Endothelial cell of umbilical vein (primary cell): ENCODE measurements at regions not wholly inside any gene's neighbourhood (a gene's known extent, or its start where the extent isn't known, plus 50 kb on each side); places are given as distances from the start of the nearest gene placed in this dataset.

ENCODE experiments used
- BruUV-seq: library from RNA; stranded (reverse); fragments of 400-500 nt; replicated peaks from 2 replicates; lab custom pipeline; 2021; lab: Mats Ljungman, UMichigan
- CTCF ChIA-PET: fragments of 300-600, 350-600 bp; sonication (Branson Sonifier 250); formaldehyde crosslinking; loops from one replicate; lab custom pipeline; 2021; ENCODE audit warnings: antibody characterized with exemption, inconsistent platforms; lab: Charles Lee
- POLR2A ChIA-PET: fragments of 300-600, 350-600 bp; sonication (Branson Sonifier 250); formaldehyde crosslinking; loops from one replicate; lab custom pipeline; 2021; ENCODE audit warnings: antibody characterized with exemption, inconsistent platforms; lab: Charles Lee
- DNase-seq: peaks from one replicate; pipeline ENCODE4 v3.0.0-alpha.2; 2011; ENCODE audit warnings: low read depth, low spot score
- FAIRE-seq: peaks from 2 replicates; lab custom pipeline; 2011; peaks lifted over from hg19 to GRCh38; lab: Jason Lieb, UNC
- H2AFZ ChIP-seq: 2 replicates; pipeline ENCODE4 v1.6.0; 2012; ENCODE audit warnings: low read depth, low read length, control low read depth, inconsistent platforms
- H3K27ac ChIP-seq: 2 replicates; pipeline ENCODE4 v1.5.1; 2011; ENCODE audit warnings: low read depth, mild to moderate bottlenecking, control low read depth, low read length, moderate library complexity; ENCODE audit not compliant: insufficient read depth
- H3K27me3 ChIP-seq, 2 experiments: 2 replicates each; pipeline versions ENCODE4 v1.6.0 to v1.6.1; 2011; ENCODE audit warnings: low read length in 2 of 2, mixed read lengths in 1 of 2; ENCODE audit not compliant: control insufficient read depth in 2 of 2, insufficient read depth in 2 of 2
- H3K36me3 ChIP-seq, 2 experiments: 2 replicates in 1 of 2; 3 replicates in 1 of 2; pipeline ENCODE4 v1.5.1; 2011; ENCODE audit warnings: low read length in 2 of 2, mild to moderate bottlenecking in 1 of 2, moderate library complexity in 1 of 2; ENCODE audit not compliant: control insufficient read depth in 2 of 2, insufficient read depth in 2 of 2; ENCODE audit errors: extremely low read depth in 1 of 2
- H3K4me1 ChIP-seq: 3 replicates; pipeline ENCODE4 v1.5.1; 2011; ENCODE audit warnings: mild to moderate bottlenecking, low read length; ENCODE audit not compliant: control insufficient read depth, insufficient read depth; ENCODE audit errors: extremely low read depth
- H3K4me2 ChIP-seq: 2 replicates; pipeline ENCODE4 v1.6.1; 2011; ENCODE audit warnings: low read length, control low read depth, mixed read lengths; ENCODE audit not compliant: insufficient read depth
- H3K4me3 ChIP-seq, 3 experiments: fragments of 200-600 bp in 1 of 3; sonication (generic), shearing (Covaris generic) in 1 of 3; replicated peaks in 1 of 3; 2 replicates each; pipeline ENCODE4 v1.5.1; 2011 to 2016; ENCODE audit warnings: control low read depth in 3 of 3, low read length in 3 of 3, mild to moderate bottlenecking in 2 of 3, inconsistent platforms in 1 of 3, low read depth in 1 of 3, moderate library complexity in 1 of 3; ENCODE audit not compliant: insufficient read depth in 1 of 3
- H3K79me2 ChIP-seq: 2 replicates; pipeline ENCODE4 v1.6.0; 2012; ENCODE audit warnings: low read length, inconsistent platforms; ENCODE audit not compliant: control insufficient read depth, insufficient read depth
- H3K9ac ChIP-seq: replicated peaks from 2 replicates; pipeline ENCODE3; 2011; ENCODE audit warnings: low read length, control low read depth; ENCODE audit not compliant: insufficient read depth; ENCODE audit errors: extremely low read depth
- H3K9me1 ChIP-seq: replicated peaks from 3 replicates; pipeline ENCODE4 v1.6.0; 2011; ENCODE audit warnings: mild to moderate bottlenecking, low read length; ENCODE audit not compliant: control insufficient read depth, insufficient read depth; ENCODE audit errors: extremely low read depth
- H3K9me3 ChIP-seq: replicated peaks from 2 replicates; pipeline ENCODE4 v1.5.1; 2012; ENCODE audit warnings: low read length, inconsistent platforms; ENCODE audit not compliant: control insufficient read depth, insufficient read depth
- H4K20me1 ChIP-seq: replicated peaks from 2 replicates; pipeline ENCODE3; 2011; ENCODE audit warnings: mild to moderate bottlenecking, low read length; ENCODE audit not compliant: control insufficient read depth, insufficient read depth; ENCODE audit errors: extremely low read depth
- EZH2 ChIP-seq: IDR thresholded peaks from 2 replicates; pipeline ENCODE4 v1.6.1; 2012; ENCODE audit warnings: borderline replicate concordance, low read depth, mild to moderate bottlenecking, moderate library complexity, low read length, inconsistent platforms; ENCODE audit not compliant: severe bottlenecking
- FOS ChIP-seq: IDR thresholded peaks from 2 replicates; pipeline ENCODE4 v1.6.1; 2011; ENCODE audit warnings: mild to moderate bottlenecking, low read length, moderate library complexity, borderline replicate concordance; ENCODE audit not compliant: insufficient read depth
- GATA2 ChIP-seq: IDR thresholded peaks from 2 replicates; pipeline ENCODE4 v1.7.0; 2011; ENCODE audit warnings: low read depth, mild to moderate bottlenecking, moderate library complexity, mixed read lengths, low read length; ENCODE audit not compliant: insufficient read length, insufficient read depth
- JUN ChIP-seq: IDR thresholded peaks from 2 replicates; pipeline ENCODE4 v1.6.1; 2011; ENCODE audit warnings: borderline replicate concordance, low read depth; ENCODE audit not compliant: insufficient read length, insufficient read depth
- MYC ChIP-seq: IDR thresholded peaks from one replicate; pipeline ENCODE4 v1.6.1; 2011; ENCODE audit warnings: mild to moderate bottlenecking, low read depth, low read length
- POLR2A ChIP-seq: IDR thresholded peaks from 2 replicates; pipeline ENCODE4 v1.6.1; 2012; ENCODE audit warnings: low read depth, mild to moderate bottlenecking, control low read depth, low read length
- POLR2AphosphoS5 ChIP-seq: IDR thresholded peaks from 2 replicates; pipeline ENCODE4 v1.6.1; 2012; ENCODE audit warnings: low read depth, mild to moderate bottlenecking, control low read depth, low read length, moderate library complexity; ENCODE audit not compliant: insufficient read depth
- dilution Hi-C: fragments of 300-500 bp; cut with MboI; formaldehyde crosslinking; loops from one replicate; pipeline ENCODE4 v1.15.0; 2019; ENCODE audit warnings: low sequenced_read_pairs; ENCODE audit not compliant: extremely low pct_ligation_motif_present
- intact Hi-C: fragments of 100-400 bp; cut with micrococcal nuclease; formaldehyde crosslinking; loops from one replicate; pipeline ENCODE4 v1.10.0; 2022
- TF ChIP-seq, protein P1 (sequence below), 2 donors: IDR thresholded peaks; 1 replicate in 1 of 2; 2 replicates in 1 of 2; pipeline ENCODE4 v1.5.1; 2011; ENCODE audit warnings: low read length in 2 of 2, mild to moderate bottlenecking in 2 of 2, moderate library complexity in 2 of 2, control low read depth in 1 of 2, inconsistent platforms in 1 of 2, low read depth in 1 of 2; ENCODE audit not compliant: insufficient read depth in 1 of 2; ENCODE audit errors: extremely low read depth in 1 of 2
- TF ChIP-seq, protein P2 (sequence below): IDR thresholded peaks from 2 replicates; pipeline ENCODE4 v1.6.1; 2011; ENCODE audit not compliant: insufficient read depth, insufficient read length

DNA sequence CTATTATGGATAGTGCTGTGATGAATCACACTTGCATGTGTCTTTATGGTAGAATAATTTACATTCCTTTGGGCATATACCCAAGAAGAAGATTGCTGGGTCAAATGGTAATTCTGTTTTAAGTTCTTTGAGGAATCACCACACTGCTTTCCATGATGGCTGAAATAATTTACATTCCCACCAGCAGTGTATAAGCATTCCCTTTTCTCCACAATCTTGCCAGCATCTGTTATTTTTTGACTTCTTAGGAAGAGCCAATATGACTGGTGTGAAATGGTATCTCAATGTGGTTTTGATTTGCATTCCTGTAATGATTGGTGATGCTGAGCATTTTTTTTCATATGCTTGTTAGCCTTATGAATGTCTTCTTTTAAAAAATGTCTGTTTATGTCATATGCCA is 1120.2 kb downstream of the ARAP2 start:
- Histone ChIP-seq H3K27ac (no peak overlapping the region), H4K20me1 (no peaks in the 10 kb centered on the region), H2AFZ (no peak overlapping the region), H3K36me3 (no peaks in the 10 kb centered on the region), H3K4me2 (no peak overlapping the region), H3K4me1 (no peaks in the 10 kb centered on the region), H3K27me3 (no peaks in the 10 kb centered on the region), H3K79me2 (no peaks in the 10 kb centered on the region), H3K9ac (no peak overlapping the region), H3K4me3 (no peak overlapping the region), H3K9me1 (no peaks in the 10 kb centered on the region), H3K9me3 (peaks cover 4% of the 10 kb centered on the region)
- FAIRE-seq (no peak), DNase-seq (no peak)
- ChIA-PET CTCF (no interaction called here), POLR2A (no interaction called here)
- BruUV-seq, result no TSS peak
- intact Hi-C loops, result no loop called here
- dilution Hi-C loops, result no loop called here
- TF ChIP-seq, protein P1, sequence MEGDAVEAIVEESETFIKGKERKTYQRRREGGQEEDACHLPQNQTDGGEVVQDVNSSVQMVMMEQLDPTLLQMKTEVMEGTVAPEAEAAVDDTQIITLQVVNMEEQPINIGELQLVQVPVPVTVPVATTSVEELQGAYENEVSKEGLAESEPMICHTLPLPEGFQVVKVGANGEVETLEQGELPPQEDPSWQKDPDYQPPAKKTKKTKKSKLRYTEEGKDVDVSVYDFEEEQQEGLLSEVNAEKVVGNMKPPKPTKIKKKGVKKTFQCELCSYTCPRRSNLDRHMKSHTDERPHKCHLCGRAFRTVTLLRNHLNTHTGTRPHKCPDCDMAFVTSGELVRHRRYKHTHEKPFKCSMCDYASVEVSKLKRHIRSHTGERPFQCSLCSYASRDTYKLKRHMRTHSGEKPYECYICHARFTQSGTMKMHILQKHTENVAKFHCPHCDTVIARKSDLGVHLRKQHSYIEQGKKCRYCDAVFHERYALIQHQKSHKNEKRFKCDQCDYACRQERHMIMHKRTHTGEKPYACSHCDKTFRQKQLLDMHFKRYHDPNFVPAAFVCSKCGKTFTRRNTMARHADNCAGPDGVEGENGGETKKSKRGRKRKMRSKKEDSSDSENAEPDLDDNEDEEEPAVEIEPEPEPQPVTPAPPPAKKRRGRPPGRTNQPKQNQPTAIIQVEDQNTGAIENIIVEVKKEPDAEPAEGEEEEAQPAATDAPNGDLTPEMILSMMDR (IDR thresholded peaks at IDR 0.05; ENCODE audit: extremely low read depth in 1 of 2, insufficient read depth in 1 of 2, low read depth in 1 of 2, low read length in 2 of 2), result no peak
- TF ChIP-seq POLR2AphosphoS5, result no peak
- TF ChIP-seq, protein P2, sequence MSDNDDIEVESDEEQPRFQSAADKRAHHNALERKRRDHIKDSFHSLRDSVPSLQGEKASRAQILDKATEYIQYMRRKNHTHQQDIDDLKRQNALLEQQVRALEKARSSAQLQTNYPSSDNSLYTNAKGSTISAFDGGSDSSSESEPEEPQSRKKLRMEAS, result no peak
- TF ChIP-seq POLR2A, result no peak

DNA sequence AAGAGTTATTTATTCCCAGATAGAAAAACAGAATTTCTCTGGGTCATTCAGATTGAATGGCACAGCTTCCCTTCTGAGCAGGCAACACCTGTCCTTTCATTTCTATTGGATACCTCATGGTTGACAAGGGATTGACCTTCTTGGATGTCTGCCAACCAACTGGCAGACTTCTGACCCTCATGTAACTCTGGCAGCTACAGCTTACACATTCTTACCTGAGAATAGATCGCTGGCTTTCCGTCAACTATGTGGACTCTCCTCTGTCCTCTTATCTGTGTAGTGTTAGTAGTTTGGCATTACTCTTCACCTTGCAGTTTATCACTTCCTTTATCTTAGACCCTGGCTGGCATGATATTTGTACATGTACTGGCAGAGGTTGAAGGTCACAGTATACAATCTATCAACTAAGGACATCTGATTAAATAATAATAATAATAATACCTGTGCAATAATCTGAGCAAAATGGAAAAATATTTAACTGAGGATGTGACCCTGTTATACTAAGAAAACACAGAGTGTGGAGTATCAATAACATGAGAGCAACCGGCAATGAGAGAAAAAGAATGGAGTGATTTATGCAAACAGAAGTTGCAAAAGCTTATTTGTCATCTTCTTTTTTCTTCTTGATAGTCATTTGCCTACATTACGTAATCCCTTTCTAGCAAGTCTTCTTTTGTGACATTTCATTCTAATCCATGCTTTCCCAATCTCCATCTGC is 1118.2 kb downstream of the ARAP2 start:
- peaks cover 3% of the 10 kb centered on the region for H3K9me3 ChIP-seq
- DNase-seq (no peak), FAIRE-seq (no peak)
- no peak overlapping the region for H3K27ac ChIP-seq
- intact Hi-C loops (no loop called here), dilution Hi-C loops (no loop called here)
- H3K36me3 ChIP-seq, result no peaks in the 10 kb centered on the region
- H3K9me1 ChIP-seq, result no peaks in the 10 kb centered on the region
- H3K79me2 ChIP-seq, result no peaks in the 10 kb centered on the region
- no peaks in the 10 kb centered on the region for H3K4me1 ChIP-seq
- H3K4me3 ChIP-seq, result no peak overlapping the region
- H3K27me3 ChIP-seq, result no peaks in the 10 kb centered on the region
- no peak overlapping the region for H3K9ac ChIP-seq
- no TSS peak for BruUV-seq
- TF ChIP-seq, protein P2, result no peak
- TF ChIP-seq JUN, result no peak
- TF ChIP-seq EZH2, result no peak
- TF ChIP-seq POLR2AphosphoS5, result no peak
- no peak for TF ChIP-seq MYC
- TF ChIP-seq, protein P1 (IDR thresholded peaks at IDR 0.05; ENCODE audit: extremely low read depth in 1 of 2, insufficient read depth in 1 of 2, low read depth in 1 of 2, low read length in 2 of 2), result no peak
- TF ChIP-seq POLR2A, result no peak
- TF ChIP-seq GATA2, result no peak
- TF ChIP-seq FOS, result no peak
- no peak overlapping the region for H2AFZ ChIP-seq
- no peaks in the 10 kb centered on the region for H4K20me1 ChIP-seq
- CTCF ChIA-PET, result no interaction called here
- POLR2A ChIA-PET, result no interaction called here
- H3K4me2 ChIP-seq, result no peak overlapping the region
